ENCODE measurements at regions not wholly inside any gene's neighbourhood (a gene's known extent, or its start where the extent isn't known, plus 50 kb on each side); places are given as distances from the start of the nearest gene placed in this dataset.

- TF ChIP-seq EP300 (IDR thresholded peaks at IDR 0.05) = no peak
- TF ChIP-seq CTCF (IDR thresholded peaks at IDR 0.05) = no peak
- no peak for TF ChIP-seq POLR2A (IDR thresholded peaks at IDR 0.05)
Observed at GRCh38 chr16:79707876-79708275, 107.3 kb upstream of the MAF start.
